Ovary (tissue), 3 donors: ENCODE measurements at regions not wholly inside any gene's neighbourhood (a gene's known extent, or its start where the extent isn't known, plus 50 kb on each side); places are given as distances from the start of the nearest gene placed in this dataset.

Experiments used
- EP300 ChIP-seq: sonication (generic); formaldehyde crosslinking; IDR thresholded peaks from one replicate; pipeline ENCODE4 v1.6.1; 2017; ENCODE audit warnings: antibody characterized with exemption
- POLR2A ChIP-seq: fragments of 450-650 bp; IDR thresholded peaks from one replicate; pipeline ENCODE4 v1.6.1; 2017; ENCODE audit warnings: antibody characterized with exemption, mild to moderate bottlenecking, moderate library complexity
- TF ChIP-seq, protein P1 (sequence below), 3 donors: fragments of 450-650 bp in 2 of 3; fragments of 200-600 bp in 1 of 3; IDR thresholded peaks; one replicate each; pipeline versions ENCODE4 v1.5.1 to v1.8.0; 2016 to 2022; ENCODE audit warnings: antibody characterized with exemption in 3 of 3, mild to moderate bottlenecking in 1 of 3
- donor health status: DM: no; HTN: no; CAD: no.

DNA sequence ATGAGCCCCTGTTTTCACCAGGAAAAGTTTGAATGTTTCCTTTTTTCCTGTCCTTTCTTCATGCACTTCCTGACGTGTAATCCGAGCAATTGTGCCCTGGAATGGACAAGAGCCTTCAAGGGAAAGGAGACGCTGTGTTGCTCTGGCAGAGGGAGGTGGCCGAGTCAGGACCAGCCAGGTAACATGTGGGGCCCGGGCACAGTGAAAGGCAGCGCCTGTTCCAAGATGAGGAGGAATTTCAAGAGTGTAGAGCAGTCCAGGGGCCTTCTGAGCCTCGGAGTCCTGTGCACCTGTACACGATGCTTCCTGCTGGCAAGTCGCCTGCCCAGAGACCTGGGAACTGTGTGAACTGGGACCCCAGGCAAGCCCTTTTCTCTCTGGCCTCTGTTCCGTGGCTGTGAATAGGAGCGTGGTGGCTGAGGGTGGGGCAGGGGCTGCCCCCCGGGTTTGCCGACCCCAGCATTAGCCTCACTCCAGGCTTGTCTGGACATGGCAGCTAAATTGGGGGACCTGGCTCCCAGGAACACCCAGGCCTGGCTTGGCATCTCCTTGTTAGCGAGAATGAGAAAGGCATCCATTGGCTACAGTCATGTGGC is 92.0 kb downstream of the MYEOV start:
- TF ChIP-seq, protein P1, sequence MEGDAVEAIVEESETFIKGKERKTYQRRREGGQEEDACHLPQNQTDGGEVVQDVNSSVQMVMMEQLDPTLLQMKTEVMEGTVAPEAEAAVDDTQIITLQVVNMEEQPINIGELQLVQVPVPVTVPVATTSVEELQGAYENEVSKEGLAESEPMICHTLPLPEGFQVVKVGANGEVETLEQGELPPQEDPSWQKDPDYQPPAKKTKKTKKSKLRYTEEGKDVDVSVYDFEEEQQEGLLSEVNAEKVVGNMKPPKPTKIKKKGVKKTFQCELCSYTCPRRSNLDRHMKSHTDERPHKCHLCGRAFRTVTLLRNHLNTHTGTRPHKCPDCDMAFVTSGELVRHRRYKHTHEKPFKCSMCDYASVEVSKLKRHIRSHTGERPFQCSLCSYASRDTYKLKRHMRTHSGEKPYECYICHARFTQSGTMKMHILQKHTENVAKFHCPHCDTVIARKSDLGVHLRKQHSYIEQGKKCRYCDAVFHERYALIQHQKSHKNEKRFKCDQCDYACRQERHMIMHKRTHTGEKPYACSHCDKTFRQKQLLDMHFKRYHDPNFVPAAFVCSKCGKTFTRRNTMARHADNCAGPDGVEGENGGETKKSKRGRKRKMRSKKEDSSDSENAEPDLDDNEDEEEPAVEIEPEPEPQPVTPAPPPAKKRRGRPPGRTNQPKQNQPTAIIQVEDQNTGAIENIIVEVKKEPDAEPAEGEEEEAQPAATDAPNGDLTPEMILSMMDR (IDR thresholded peaks at IDR 0.05): no peak
- TF ChIP-seq POLR2A (no peak), EP300 (no peak)
